ENCODE measurements at regions not wholly inside any gene's neighbourhood (a gene's known extent, or its start where the extent isn't known, plus 50 kb on each side); places are given as distances from the start of the nearest gene placed in this dataset.

GRCh38 chr7:26467104-26467503 lies 175.4 kb downstream of the SNX10 start:
- H4K91ac ChIP-seq (ENCODE audit: insufficient read depth, low read depth, low read length) = no peak overlapping the region
- H4K20me1 ChIP-seq (ENCODE audit: insufficient read depth, low read length) = no peaks in the 10 kb centered on the region
- TF ChIP-seq MXI1 (IDR thresholded peaks at IDR 0.05; ENCODE audit: borderline replicate concordance, low read depth, low read length) (no peak), CEBPB (IDR thresholded peaks at IDR 0.05; ENCODE audit: low read depth, low read length) (no peak), NFE2L2 (IDR thresholded peaks at IDR 0.05; ENCODE audit: low read depth, low read length) (no peak), POLR2A (IDR thresholded peaks at IDR 0.05; ENCODE audit: low read depth, low read length) (no peak), RAD21 (IDR thresholded peaks at IDR 0.05; ENCODE audit: low read length) (no peak), RCOR1 (IDR thresholded peaks at IDR 0.05; ENCODE audit: insufficient replicate concordance, low read length) (no peak), BHLHE40 (IDR thresholded peaks at IDR 0.05; ENCODE audit: low read depth, low read length) (no peak), USF2 (IDR thresholded peaks at IDR 0.05; ENCODE audit: low read depth, low read length) (no peak), RFX5 (IDR thresholded peaks at IDR 0.05; ENCODE audit: low read depth, low read length) (no peak), CHD1 (IDR thresholded peaks at IDR 0.05; ENCODE audit: low read depth, low read length) (no peak), MAZ (IDR thresholded peaks at IDR 0.05; ENCODE audit: borderline replicate concordance, low read depth, low read length) (no peak)
- 67% methylated on average over 1 of the region's 8 CpGs; no CpG with 5 or more reads in 1 of the 2 experiments for WGBS, 2 experiments (ENCODE audit: extremely low coverage in 2 of 2, insufficient read length in 1 of 2)
- no peak overlapping the region for H3K4me2 ChIP-seq (ENCODE audit: low read depth, low read length)
- no peak overlapping the region for H3K27ac ChIP-seq (ENCODE audit: insufficient read depth, low read length)
- H3K79me1 ChIP-seq (ENCODE audit: low read depth in 1 of 2, low read length in 2 of 2) = no peaks in the 10 kb centered on the region
- no peak overlapping the region for H3K18ac ChIP-seq (ENCODE audit: low read depth, low read length)
- no peak overlapping the region for H3K14ac ChIP-seq (replicated peaks; ENCODE audit: low read depth, low read length)
- H2AK5ac ChIP-seq (ENCODE audit: low read depth, low read length) = no peak overlapping the region
- intact Hi-C loops (cut with micrococcal nuclease) (no loop called here), in situ Hi-C loops (cut with MboI; ENCODE audit: low sequenced_read_pairs) (no loop called here), dilution Hi-C loops (cut with HindIII; ENCODE audit: low sequenced_read_pairs, unreplicated experiment) (no loop called here)
- no peaks in the 10 kb centered on the region for H3K9me1 ChIP-seq (ENCODE audit: insufficient read depth, low read length)
- H2AK9ac ChIP-seq (replicated peaks; ENCODE audit: low read depth, low read length, poor library complexity) = no peak overlapping the region
- no peak overlapping the region for H3K23ac ChIP-seq (ENCODE audit: low read depth, low read length)
- no peak overlapping the region for H3K4me3 ChIP-seq (ENCODE audit: insufficient read depth, low read depth, low read length)
- no peak for DNase-seq
- H2AFZ ChIP-seq (replicated peaks; ENCODE audit: low read length, poor library complexity) = no peak overlapping the region
- ATAC-seq (ENCODE audit: low read depth) = no peak
- no peak overlapping the region for H3K4ac ChIP-seq (ENCODE audit: low read depth, low read length)
- H2BK15ac ChIP-seq (ENCODE audit: low read depth, low read length) = no peak overlapping the region
- H2BK5ac ChIP-seq (ENCODE audit: low read depth, low read length, poor library complexity, severe bottlenecking) = no peak overlapping the region
- H3K36me3 ChIP-seq (ENCODE audit: control insufficient read depth, insufficient read depth, low read length) = no peaks in the 10 kb centered on the region
- no peaks in the 10 kb centered on the region; the same call in 1 of the 2 replicates for H3K27me3 ChIP-seq (ENCODE audit: control insufficient read depth, insufficient read depth, low read length)
- H3K56ac ChIP-seq (ENCODE audit: extremely low read depth, insufficient read depth, low read length) = no peak overlapping the region
- H3K9ac ChIP-seq (ENCODE audit: low read depth, low read length) = no peak overlapping the region
- no peaks in the 10 kb centered on the region for H3K4me1 ChIP-seq (ENCODE audit: control insufficient read depth, insufficient read depth, low read length)
- ChIA-PET CTCF (no interaction called here), POLR2A (ENCODE audit: unreplicated experiment) (no interaction called here)
- no TSS peak for BruUV-seq (replicated peaks)
- H4K5ac ChIP-seq (ENCODE audit: low read depth, low read length) = no peak overlapping the region
- no peaks in the 10 kb centered on the region for H3K9me3 ChIP-seq (ENCODE audit: control insufficient read depth, insufficient read depth, low read length)
- no peak overlapping the region for H2BK120ac ChIP-seq (ENCODE audit: low read depth, low read length)
- H4K8ac ChIP-seq (ENCODE audit: low read depth in 2 of 2, low read length in 2 of 2) = no peak overlapping the region
- no peak overlapping the region for H2BK20ac ChIP-seq (ENCODE audit: low read depth, low read length)
